Jurkat, Clone E6-1 (cell line): ENCODE measurements at regions not wholly inside any gene's neighbourhood (a gene's known extent, or its start where the extent isn't known, plus 50 kb on each side); places are given as distances from the start of the nearest gene placed in this dataset.
A peak's percentile ranks its signal among the peaks of the same experiment; 100 is the strongest.

ENCODE experiments used
- DNase-seq: peaks from one replicate; pipeline ENCODE4 v3.0.0-alpha.2; 2011; ENCODE audit warnings: low read depth, low spot score
- H3K4me3 ChIP-seq: 2 replicates; pipeline ENCODE4 v1.5.1; 2011; ENCODE audit warnings: mild to moderate bottlenecking, low read length, control low read depth, moderate library complexity

- DNase-seq, result no peak
- H3K4me3 ChIP-seq, result no peak overlapping the region
These were observed 64.2 kb downstream of the RBM43 start for GRCh38 chr2:151197184-151198108.

GRCh38 chr2:151193576-151193975 lies 68.1 kb downstream of the RBM43 start:
- no peak for DNase-seq
- no peak overlapping the region for H3K4me3 ChIP-seq

- DNase-seq, result no peak
- H3K4me3 ChIP-seq, result no peak overlapping the region
These were observed 69.0 kb downstream of the RBM43 start for GRCh38 chr2:151192681-151193080.

- H3K4me3 ChIP-seq, result no peak overlapping the region
- no peak for DNase-seq
These were observed 70.7 kb downstream of the RBM43 start for GRCh38 chr2:151191001-151191400.

GRCh38 chr2:151189125-151189524 lies 72.5 kb downstream of the RBM43 start:
- H3K4me3 ChIP-seq, result no peak overlapping the region
- DNase-seq, result peak; percentile 73

- DNase-seq, result no peak
- no peak overlapping the region for H3K4me3 ChIP-seq
These were observed 75.7 kb downstream of the RBM43 start for GRCh38 chr2:151186011-151186410.

- no peak overlapping the region for H3K4me3 ChIP-seq
- no peak for DNase-seq
These were observed 78.5 kb downstream of the RBM43 start for GRCh38 chr2:151182899-151183809.

- H3K4me3 ChIP-seq, result no peak overlapping the region
- no peak for DNase-seq
These were observed 79.3 kb downstream of the RBM43 start for GRCh38 chr2:151182396-151182795.

- DNase-seq, result no peak
- no peak overlapping the region for H3K4me3 ChIP-seq
These were observed 80.1 kb downstream of the RBM43 start for GRCh38 chr2:151181524-151181923.

GRCh38 chr2:151180123-151180522 lies 81.5 kb downstream of the RBM43 start:
- H3K4me3 ChIP-seq, result no peak overlapping the region
- DNase-seq, result no peak

- no peak for DNase-seq
- H3K4me3 ChIP-seq, result no peak overlapping the region
These were observed 83.5 kb downstream of the RBM43 start for GRCh38 chr2:151178207-151178606.

- DNase-seq, result no peak
These were observed 83.9 kb downstream of the RBM43 start for GRCh38 chr2:151177756-151178155.

GRCh38 chr2:151176661-151177060 lies 85.0 kb downstream of the RBM43 start:
- no peak for DNase-seq
- no peak overlapping the region for H3K4me3 ChIP-seq

More at GRCh38 chr2:151177756-151178155, 83.9 kb downstream of the RBM43 start:
- H3K4me3 ChIP-seq, result no peak overlapping the region

GRCh38 chr2:151175864-151176263 lies 85.8 kb downstream of the RBM43 start:
- no peak for DNase-seq
- no peak overlapping the region for H3K4me3 ChIP-seq

GRCh38 chr2:151174127-151174526 lies 87.5 kb downstream of the RBM43 start:
- no peak overlapping the region for H3K4me3 ChIP-seq
- no peak for DNase-seq

- DNase-seq, result no peak
- H3K4me3 ChIP-seq, result no peak overlapping the region
These were observed 90.5 kb downstream of the RBM43 start for GRCh38 chr2:151171186-151171585.

- DNase-seq, result peak; percentile 76
- H3K4me3 ChIP-seq, result no peak overlapping the region
These were observed 95.3 kb downstream of the RBM43 start for GRCh38 chr2:151166410-151166809.

GRCh38 chr2:151165105-151165684 lies 96.5 kb downstream of the RBM43 start:
- DNase-seq, result no peak
- H3K4me3 ChIP-seq, result no peak overlapping the region

- no peak overlapping the region for H3K4me3 ChIP-seq
- DNase-seq, result no peak
These were observed 99.7 kb downstream of the RBM43 start for GRCh38 chr2:151161821-151162551.
